DND-41 (cell line): ENCODE measurements at regions not wholly inside any gene's neighbourhood (a gene's known extent, or its start where the extent isn't known, plus 50 kb on each side); places are given as distances from the start of the nearest gene placed in this dataset.
"Not testable (repeated sequence)": the region's sequence is repeated elsewhere in the genome, so short reads cannot be mapped to it uniquely, and the experiment has no call there.

Source experiments
- ATAC-seq: fragments of 200-7000 bp; cut with Tn5 transposase; 3 replicates; pipeline ENCODE4 v1.9.1; 2021; ENCODE audit warnings: low read depth; ENCODE audit not compliant: insufficient read depth
- DNase-seq: peaks from one replicate; pipeline ENCODE4 v3.0.0-alpha.2; 2020
- H2AFZ ChIP-seq: 2 replicates; pipeline ENCODE4 v1.6.0; 2012; ENCODE audit warnings: low read depth, low read length
- H3K27ac ChIP-seq: 2 replicates; pipeline ENCODE4 v1.5.1; 2012; ENCODE audit warnings: low read length, inconsistent platforms
- H3K27me3 ChIP-seq: fragments of 200-600 bp; sonication (generic); 2 replicates; pipeline ENCODE4 v1.6.0; 2012; ENCODE audit warnings: low read length, mild to moderate bottlenecking, inconsistent platforms; ENCODE audit not compliant: insufficient read depth, poor library complexity
- H3K36me3 ChIP-seq: 2 replicates; pipeline ENCODE4 v1.5.1; 2012; ENCODE audit warnings: low read length, inconsistent platforms; ENCODE audit not compliant: insufficient read depth
- H3K4me1 ChIP-seq: 2 replicates; pipeline ENCODE4 v1.5.1; 2012; ENCODE audit warnings: mild to moderate bottlenecking, low read length; ENCODE audit not compliant: insufficient read depth
- H3K4me2 ChIP-seq: 2 replicates; pipeline ENCODE4 v1.6.0; 2012; ENCODE audit warnings: mild to moderate bottlenecking, moderate library complexity, low read length, inconsistent platforms; ENCODE audit not compliant: insufficient read depth
- H3K4me3 ChIP-seq, 2 experiments: fragments of 200-600 bp in 1 of 2; shearing (Covaris generic) in 1 of 2; 2 replicates each; pipeline ENCODE4 v1.5.1; 2012 to 2016; ENCODE audit warnings: inconsistent platforms in 2 of 2, low read length in 2 of 2, mild to moderate bottlenecking in 2 of 2, low read depth in 1 of 2, moderate library complexity in 1 of 2
- H3K79me2 ChIP-seq: 2 replicates; pipeline ENCODE4 v1.6.0; 2012; ENCODE audit warnings: low read length, inconsistent platforms; ENCODE audit not compliant: insufficient read depth
- H3K9ac ChIP-seq: 2 replicates; pipeline ENCODE4 v1.6.0; 2012; ENCODE audit warnings: low read depth, mild to moderate bottlenecking, inconsistent platforms, low read length, moderate library complexity
- H3K9me3 ChIP-seq: 2 replicates; pipeline ENCODE4 v1.5.1; 2012; ENCODE audit warnings: low read length, moderate library complexity, mild to moderate bottlenecking, inconsistent platforms; ENCODE audit not compliant: insufficient read depth, severe bottlenecking
- H4K20me1 ChIP-seq: 2 replicates; pipeline ENCODE4 v1.6.0; 2012; ENCODE audit warnings: low read length; ENCODE audit not compliant: insufficient read depth
- EZH2 ChIP-seq: IDR thresholded peaks from 3 replicates; pipeline ENCODE4 v1.6.1; 2012; ENCODE audit warnings: borderline replicate concordance, low read depth, mild to moderate bottlenecking, moderate library complexity, low read length, inconsistent platforms; ENCODE audit not compliant: severe bottlenecking
- TF ChIP-seq, protein P1 (sequence below): IDR thresholded peaks from 2 replicates; pipeline ENCODE4 v1.5.1; 2012; ENCODE audit warnings: borderline replicate concordance, low read length, moderate library complexity, mild to moderate bottlenecking; ENCODE audit not compliant: poor library complexity, severe bottlenecking; ENCODE audit errors: extremely low read depth

DNA sequence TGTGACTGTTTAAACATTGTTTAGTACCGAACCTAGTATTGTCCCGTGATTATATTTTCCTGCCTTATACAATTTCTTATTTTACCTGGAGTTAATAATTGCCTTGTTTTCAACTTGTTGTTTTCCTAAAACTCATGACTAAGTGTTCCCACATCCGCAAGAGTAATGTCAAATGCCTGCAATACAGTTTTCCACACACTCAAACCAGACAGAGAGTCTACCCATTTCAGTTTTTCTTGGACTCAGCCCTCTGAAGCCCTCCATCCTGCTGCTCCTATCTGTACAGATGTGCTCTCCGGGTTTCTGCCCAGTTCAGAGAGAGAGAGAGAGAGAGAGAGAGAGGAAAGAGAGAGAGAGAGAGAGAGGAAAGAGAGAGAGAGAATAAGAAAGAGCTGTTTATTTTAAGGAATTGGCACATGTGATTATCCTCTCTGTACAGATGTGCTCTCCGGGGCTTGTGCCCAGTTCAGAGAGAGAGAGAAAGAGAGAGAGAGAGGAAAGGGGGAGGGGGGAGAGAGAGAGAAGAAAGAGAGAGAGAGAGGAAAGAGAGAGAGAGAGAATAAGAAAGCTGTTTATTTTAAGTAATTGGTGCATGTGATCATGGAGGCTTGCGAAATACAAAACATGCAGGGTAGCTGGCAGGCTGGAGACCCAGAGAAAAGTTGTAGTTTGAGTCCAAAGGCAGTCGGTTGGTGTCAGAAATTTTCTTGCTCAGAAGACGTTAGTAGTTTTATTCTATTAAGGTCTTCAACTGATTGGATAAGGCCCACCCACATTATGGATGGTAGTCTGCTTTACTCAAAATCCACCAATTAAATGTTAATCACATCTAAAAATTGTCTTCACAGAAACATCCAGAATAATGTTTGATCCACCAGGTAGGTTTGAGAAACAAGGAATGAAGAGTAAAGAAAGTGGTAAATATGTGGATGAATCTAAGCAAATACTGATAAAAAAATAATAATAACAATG lies 104.1 kb upstream of the GOLGA8J start:
- Histone ChIP-seq H3K4me2 (no peak overlapping the region), H3K9ac (no peak overlapping the region), H3K79me2 (no peaks in the 10 kb centered on the region), H3K27ac (no peak overlapping the region), H3K4me1 (no peaks in the 10 kb centered on the region), H3K27me3 (no peaks in the 10 kb centered on the region), H3K36me3 (no peaks in the 10 kb centered on the region), H4K20me1 (no peaks in the 10 kb centered on the region), H3K4me3 (no peak overlapping the region), H2AFZ (no peak overlapping the region), H3K9me3 (no peaks in the 10 kb centered on the region)
- no peak for ATAC-seq
- TF ChIP-seq EZH2 = no peak
- TF ChIP-seq, protein P1, sequence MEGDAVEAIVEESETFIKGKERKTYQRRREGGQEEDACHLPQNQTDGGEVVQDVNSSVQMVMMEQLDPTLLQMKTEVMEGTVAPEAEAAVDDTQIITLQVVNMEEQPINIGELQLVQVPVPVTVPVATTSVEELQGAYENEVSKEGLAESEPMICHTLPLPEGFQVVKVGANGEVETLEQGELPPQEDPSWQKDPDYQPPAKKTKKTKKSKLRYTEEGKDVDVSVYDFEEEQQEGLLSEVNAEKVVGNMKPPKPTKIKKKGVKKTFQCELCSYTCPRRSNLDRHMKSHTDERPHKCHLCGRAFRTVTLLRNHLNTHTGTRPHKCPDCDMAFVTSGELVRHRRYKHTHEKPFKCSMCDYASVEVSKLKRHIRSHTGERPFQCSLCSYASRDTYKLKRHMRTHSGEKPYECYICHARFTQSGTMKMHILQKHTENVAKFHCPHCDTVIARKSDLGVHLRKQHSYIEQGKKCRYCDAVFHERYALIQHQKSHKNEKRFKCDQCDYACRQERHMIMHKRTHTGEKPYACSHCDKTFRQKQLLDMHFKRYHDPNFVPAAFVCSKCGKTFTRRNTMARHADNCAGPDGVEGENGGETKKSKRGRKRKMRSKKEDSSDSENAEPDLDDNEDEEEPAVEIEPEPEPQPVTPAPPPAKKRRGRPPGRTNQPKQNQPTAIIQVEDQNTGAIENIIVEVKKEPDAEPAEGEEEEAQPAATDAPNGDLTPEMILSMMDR = no peak
- DNase-seq = no peak

- H3K36me3 ChIP-seq, H3K4me1 ChIP-seq, DNase-seq, H3K79me2 ChIP-seq, ATAC-seq, H3K4me2 ChIP-seq, H4K20me1 ChIP-seq, H3K27me3 ChIP-seq, H2AFZ ChIP-seq, H3K9me3 ChIP-seq, H3K9ac ChIP-seq, H3K4me3 ChIP-seq, H3K27ac ChIP-seq: not testable (repeated sequence)
Measured at GRCh38 chr15:29974056-29974455, 108.7 kb upstream of the GOLGA8J start.

DNA sequence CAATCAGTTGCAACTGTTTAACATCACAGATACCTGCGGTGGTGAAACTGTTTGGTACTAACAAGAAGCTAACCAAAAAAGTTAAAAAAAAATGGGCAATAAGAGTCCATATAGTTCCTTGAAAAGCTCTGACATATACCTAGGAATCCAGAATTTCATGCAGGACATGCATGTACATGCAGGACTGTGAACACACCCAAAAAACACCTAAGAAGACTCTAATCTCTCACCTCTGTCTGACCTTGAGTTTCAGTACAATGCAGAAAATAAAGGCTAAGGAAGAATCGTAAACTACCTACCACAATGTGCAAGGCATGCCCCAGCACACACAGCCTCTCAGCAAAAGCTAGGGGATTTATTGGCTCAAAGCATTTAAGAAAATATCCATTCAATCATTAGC lies 110.7 kb upstream of the GOLGA8J start:
- H4K20me1 ChIP-seq = no peaks in the 10 kb centered on the region
- no peaks in the 10 kb centered on the region for H3K36me3 ChIP-seq
- ATAC-seq = no peak
- H3K27me3 ChIP-seq = no peaks in the 10 kb centered on the region
- no peak overlapping the region for H3K9ac ChIP-seq
- H2AFZ ChIP-seq = no peak overlapping the region
- no peaks in the 10 kb centered on the region for H3K4me1 ChIP-seq
- H3K79me2 ChIP-seq = no peaks in the 10 kb centered on the region
- TF ChIP-seq, protein P1 = no peak
- TF ChIP-seq EZH2 = no peak
- no peaks in the 10 kb centered on the region for H3K9me3 ChIP-seq
- no peak overlapping the region for H3K4me2 ChIP-seq
- no peak for DNase-seq
- H3K27ac ChIP-seq = no peak overlapping the region
- H3K4me3 ChIP-seq = no peak overlapping the region

- no peak overlapping the region for H3K9ac ChIP-seq
- H3K4me2 ChIP-seq = no peak overlapping the region
- ATAC-seq (no peak), DNase-seq (no peak)
- H3K27me3 ChIP-seq = no peaks in the 10 kb centered on the region
- TF ChIP-seq, protein P1 = no peak
- no peak for TF ChIP-seq EZH2
- H3K4me1 ChIP-seq = no peaks in the 10 kb centered on the region
- H3K36me3 ChIP-seq = no peaks in the 10 kb centered on the region
- H2AFZ ChIP-seq = no peak overlapping the region
- no peak overlapping the region for H3K27ac ChIP-seq
- no peaks in the 10 kb centered on the region for H4K20me1 ChIP-seq
- H3K79me2 ChIP-seq = no peaks in the 10 kb centered on the region
- H3K9me3 ChIP-seq = no peaks in the 10 kb centered on the region
- H3K4me3 ChIP-seq = no peak overlapping the region
Measured at GRCh38 chr15:29970402-29970695, 112.4 kb upstream of the GOLGA8J start.
